ENCODE measurements at regions not wholly inside any gene's neighbourhood (a gene's known extent, or its start where the extent isn't known, plus 50 kb on each side); places are given as distances from the start of the nearest gene placed in this dataset.
"Not testable (repeated sequence)": the region's sequence is repeated elsewhere in the genome, so short reads cannot be mapped to it uniquely, and the experiment has no call there.

- DNase-seq (ENCODE audit: low spot score): no peak
These were observed 77.8 kb downstream of the TEX36 start for GRCh38 chr10:125605167-125605566.

- no peak for DNase-seq (ENCODE audit: low spot score)
These were observed 80.1 kb downstream of the TEX36 start for GRCh38 chr10:125602825-125603224.

GRCh38 chr10:125599194-125599593 lies 83.8 kb downstream of the TEX36 start:
- DNase-seq (ENCODE audit: low spot score): no peak

- no peak for DNase-seq (ENCODE audit: low spot score)
These were observed 87.1 kb downstream of the TEX36 start for GRCh38 chr10:125595911-125596310.

GRCh38 chr10:125593644-125594043 lies 89.3 kb downstream of the TEX36 start:
- no peak for DNase-seq (ENCODE audit: low spot score)

GRCh38 chr10:125592897-125593296 lies 90.1 kb downstream of the TEX36 start:
- no peak for DNase-seq (ENCODE audit: low spot score)

GRCh38 chr10:125591886-125592285 lies 91.1 kb downstream of the TEX36 start:
- DNase-seq (ENCODE audit: low spot score): no peak

GRCh38 chr10:125588738-125589137 lies 94.2 kb downstream of the TEX36 start:
- DNase-seq (ENCODE audit: low spot score): not testable (repeated sequence)

- no peak for DNase-seq (ENCODE audit: low spot score)
These were observed 98.0 kb downstream of the TEX36 start for GRCh38 chr10:125584954-125585353.

- DNase-seq (ENCODE audit: low spot score): no peak
These were observed 104.2 kb downstream of the TEX36 start for GRCh38 chr10:125578658-125579315.

- no peak for DNase-seq (ENCODE audit: low spot score)
These were observed 107.1 kb downstream of the TEX36 start for GRCh38 chr10:125575843-125576242.

- no peak for DNase-seq (ENCODE audit: low spot score)
These were observed 114.8 kb downstream of the TEX36 start for GRCh38 chr10:125568156-125568555.

GRCh38 chr10:125567529-125567928 lies 115.4 kb downstream of the TEX36 start:
- no peak for DNase-seq (ENCODE audit: low spot score)

GRCh38 chr10:125565046-125565445 lies 117.9 kb downstream of the TEX36 start:
- DNase-seq (ENCODE audit: low spot score): no peak

- no peak for DNase-seq (ENCODE audit: low spot score)
These were observed 118.4 kb downstream of the TEX36 start for GRCh38 chr10:125564570-125564969.

GRCh38 chr10:125562737-125563136 lies 120.2 kb downstream of the TEX36 start:
- no peak for DNase-seq (ENCODE audit: low spot score)

- DNase-seq (ENCODE audit: low spot score): no peak
These were observed 122.0 kb downstream of the TEX36 start for GRCh38 chr10:125560947-125561346.

GRCh38 chr10:125559210-125559609 lies 123.8 kb downstream of the TEX36 start:
- DNase-seq (ENCODE audit: low spot score): no peak

- DNase-seq (ENCODE audit: low spot score): no peak
These were observed 125.0 kb downstream of the TEX36 start for GRCh38 chr10:125557801-125558505.

- no peak for DNase-seq (ENCODE audit: low spot score)
These were observed 125.7 kb downstream of the TEX36 start for GRCh38 chr10:125557311-125557710.

- no peak for DNase-seq (ENCODE audit: low spot score)
These were observed 126.1 kb downstream of the TEX36 start for GRCh38 chr10:125556882-125557281.

GRCh38 chr10:125555743-125556142 lies 127.2 kb downstream of the TEX36 start:
- DNase-seq (ENCODE audit: low spot score): no peak

- no peak for DNase-seq (ENCODE audit: low spot score)
These were observed 127.7 kb downstream of the TEX36 start for GRCh38 chr10:125555267-125555666.

All from mesenteric fat pad (tissue), 1 donor.